HepG2 (cell line): ENCODE measurements at regions not wholly inside any gene's neighbourhood (a gene's known extent, or its start where the extent isn't known, plus 50 kb on each side); places are given as distances from the start of the nearest gene placed in this dataset.

Experiments used
- ATAC-seq: fragments of 200-7000 bp; cut with Tn5 transposase; 3 replicates; pipeline ENCODE4 v1.9.1; 2020; ENCODE audit warnings: mild to moderate bottlenecking, moderate library complexity
- BruUV-seq: library from RNA; stranded (reverse); fragments of 400-500 nt; replicated peaks from 2 replicates; lab custom pipeline; 2021; lab: Mats Ljungman, UMichigan
- CTCF ChIA-PET: fragments of 300-600 bp; formaldehyde crosslinking; extraction: SDS; loops from one replicate; lab custom pipeline; 2021; ENCODE audit warnings: low total read pairs, inconsistent platforms, low intra/inter-chr PET ratio; lab: Yijun Ruan, JAX
- POLR2A ChIA-PET: fragments of 350-600 bp; sonication (Branson Sonifier 250); formaldehyde crosslinking; loops from one replicate; lab custom pipeline; 2020; ENCODE audit warnings: antibody characterized with exemption, inconsistent platforms; lab: Yijun Ruan, JAX
- DNase-seq: peaks from one replicate; pipeline ENCODE4 v3.0.0-alpha.2; 2015; ENCODE audit warnings: low spot score
- FAIRE-seq: peaks from 3 replicates; lab custom pipeline; 2011; peaks lifted over from hg19 to GRCh38; lab: Jason Lieb, UNC
- H2AFZ ChIP-seq: one replicate; pipeline ENCODE4 v1.6.1; 2011; ENCODE audit warnings: low read length, inconsistent platforms
- H3K27ac ChIP-seq: fragments of 300-600 bp; 3 replicates; pipeline ENCODE4 v1.8.0; 2011; ENCODE audit warnings: mixed run types, mild to moderate bottlenecking, mixed read lengths, low read length, inconsistent platforms; ENCODE audit not compliant: insufficient read depth; ENCODE audit errors: extremely low read length
- H3K27me3 ChIP-seq, 2 experiments: fragments of 200-600 bp in 1 of 2; 2 replicates in 1 of 2; 3 replicates in 1 of 2; pipeline versions ENCODE4 v1.6.0 to v1.8.0; 2011; ENCODE audit warnings: low read length in 2 of 2, mild to moderate bottlenecking in 2 of 2, moderate library complexity in 2 of 2, inconsistent platforms in 1 of 2; ENCODE audit not compliant: insufficient read depth in 2 of 2, control insufficient read depth in 1 of 2
- H3K36me3 ChIP-seq, 2 experiments: fragments of 200-600 bp in 1 of 2; replicated peaks in 1 of 2; 2 replicates in 1 of 2; 3 replicates in 1 of 2; pipeline versions ENCODE4 v1.5.1 to v1.8.0; 2011; ENCODE audit warnings: low read length in 2 of 2, inconsistent platforms in 1 of 2; ENCODE audit not compliant: insufficient read depth in 2 of 2, control insufficient read depth in 1 of 2
- H3K4me1 ChIP-seq: 2 replicates; pipeline ENCODE4 v1.5.1; 2012; ENCODE audit warnings: low read length, inconsistent platforms; ENCODE audit not compliant: insufficient read depth
- H3K4me2 ChIP-seq: 2 replicates; pipeline ENCODE4 v1.6.0; 2011; ENCODE audit warnings: low read depth, low read length, inconsistent platforms
- H3K4me3 ChIP-seq, 3 experiments: fragments of 200-600 bp in 1 of 3; sonication (generic), shearing (Covaris generic) in 1 of 3; replicated peaks in 1 of 3; 2 replicates each; pipeline ENCODE4 v1.5.1; 2011 to 2016; ENCODE audit warnings: low read length in 3 of 3, inconsistent platforms in 2 of 3, low read depth in 2 of 3, mild to moderate bottlenecking in 2 of 3, control low read depth in 1 of 3, mixed read lengths in 1 of 3; ENCODE audit not compliant: insufficient read depth in 1 of 3
- H3K79me2 ChIP-seq: one replicate; pipeline ENCODE4 v1.6.1; 2011; ENCODE audit warnings: low read length, inconsistent platforms; ENCODE audit not compliant: insufficient read depth
- H3K9ac ChIP-seq: 2 replicates; pipeline ENCODE4 v1.6.0; 2011; ENCODE audit warnings: mild to moderate bottlenecking, low read depth, low read length, inconsistent platforms; ENCODE audit not compliant: insufficient read depth
- H3K9me3 ChIP-seq: 2 replicates; pipeline ENCODE4 v1.5.1; 2012; ENCODE audit warnings: mild to moderate bottlenecking, low read length
- H4K20me1 ChIP-seq: 2 replicates; pipeline ENCODE4 v1.6.0; 2011; ENCODE audit warnings: inconsistent platforms, mild to moderate bottlenecking, low read length, moderate library complexity; ENCODE audit not compliant: insufficient read depth
- ARHGAP35 ChIP-seq: sonication (generic); formaldehyde crosslinking; IDR thresholded peaks from 2 replicates; pipeline ENCODE4 v1.9.0; 2022; ENCODE audit warnings: mild to moderate bottlenecking, inconsistent platforms, moderate library complexity, missing genetic modification reagents, borderline replicate concordance
- CTCF ChIP-seq: sonication (generic); formaldehyde crosslinking; IDR thresholded peaks from 2 replicates; pipeline ENCODE4 v1.5.0; 2020; ENCODE audit warnings: mild to moderate bottlenecking, missing genetic modification reagents, moderate library complexity
- FIP1L1 ChIP-seq: fragments of 200-400 bp; formaldehyde crosslinking; IDR thresholded peaks from 2 replicates; pipeline ENCODE4 v1.6.1; 2018; ENCODE audit warnings: low read depth, mild to moderate bottlenecking, low read length, moderate library complexity, borderline replicate concordance; ENCODE audit not compliant: insufficient read depth
- FOXM1 ChIP-seq: sonication (generic); formaldehyde crosslinking; IDR thresholded peaks from 2 replicates; pipeline ENCODE4 v1.5.0; 2020; ENCODE audit warnings: missing genetic modification reagents
- IRX3 ChIP-seq: sonication (generic); formaldehyde crosslinking; IDR thresholded peaks from 2 replicates; pipeline ENCODE4 v1.8.1; 2023; ENCODE audit warnings: mild to moderate bottlenecking, low read depth, missing genetic modification reagents, borderline replicate concordance
- KAT2B ChIP-seq: fragments of 150-350 bp; IDR thresholded peaks from 2 replicates; pipeline ENCODE4 v1.6.1; 2014; ENCODE audit warnings: low read depth, low read length, borderline replicate concordance
- MIXL1 ChIP-seq: IDR thresholded peaks from 2 replicates; pipeline ENCODE4 v1.6.1; 2016
- PREB ChIP-seq: sonication (generic); formaldehyde crosslinking; IDR thresholded peaks from 2 replicates; pipeline ENCODE4 v1.4.0; 2020; ENCODE audit warnings: missing genetic modification reagents
- REXO4 ChIP-seq: sonication (generic); formaldehyde crosslinking; IDR thresholded peaks from 2 replicates; pipeline ENCODE4 v1.8.0; 2022; ENCODE audit warnings: missing genetic modification reagents, mild to moderate bottlenecking, borderline replicate concordance
- SMC3 ChIP-seq: IDR thresholded peaks from 2 replicates; pipeline ENCODE4 v1.6.1; 2011; ENCODE audit warnings: low read length, improper control_type of control experiment
- SRSF9 ChIP-seq: fragments of 200-400 bp; formaldehyde crosslinking; IDR thresholded peaks from 2 replicates; pipeline ENCODE4 v1.6.1; 2018; ENCODE audit warnings: borderline replicate concordance, mild to moderate bottlenecking, low read depth, low read length; ENCODE audit not compliant: insufficient read depth, poor library complexity, severe bottlenecking
- STAG1 ChIP-seq: sonication (generic); formaldehyde crosslinking; IDR thresholded peaks from 2 replicates; pipeline ENCODE4 v1.4.0; 2020; ENCODE audit warnings: missing genetic modification reagents
- STAT5B ChIP-seq: sonication (generic); formaldehyde crosslinking; IDR thresholded peaks from 2 replicates; pipeline ENCODE4 v1.4.0; 2020; ENCODE audit warnings: missing genetic modification reagents
- TCF7L2 ChIP-seq: IDR thresholded peaks from 2 replicates; pipeline ENCODE4 v1.6.1; 2011; ENCODE audit warnings: mild to moderate bottlenecking, low read depth, low read length, moderate library complexity
- XRCC5 ChIP-seq: fragments of 200-400 bp; formaldehyde crosslinking; optimal IDR thresholded peaks from 2 replicates; pipeline ENCODE3; 2017; ENCODE audit warnings: mild to moderate bottlenecking, low read length
- YEATS4 ChIP-seq: sonication (generic); formaldehyde crosslinking; IDR thresholded peaks from 2 replicates; pipeline ENCODE4 v1.4.0; 2020; ENCODE audit warnings: missing genetic modification reagents, borderline replicate concordance
- ZNF138 ChIP-seq: sonication (generic); formaldehyde crosslinking; IDR thresholded peaks from 2 replicates; pipeline ENCODE4 v1.5.0; 2020; ENCODE audit warnings: mild to moderate bottlenecking, low read depth, missing genetic modification reagents
- ZNF598 ChIP-seq: sonication (generic); formaldehyde crosslinking; IDR thresholded peaks from 2 replicates; pipeline ENCODE4 v1.5.1; 2020; ENCODE audit warnings: mild to moderate bottlenecking, missing genetic modification reagents, borderline replicate concordance
- WGBS: methylation state at CpG from one replicate; pipeline ENCODE4 v1.1.6; 2017; ENCODE audit warnings: low lambda C conversion rate; 5-methylcytosine and 5-hydroxymethylcytosine counted together
- in situ Hi-C: cut with HindIII; loops from 2 replicates; pipeline ENCODE4 v1.10.0; 2017; ENCODE audit warnings: low pct_unique_long_range_greater_than_20kb; ENCODE audit not compliant: extremely low pct_ligation_motif_present
- intact Hi-C: fragments of 100-400 bp; cut with micrococcal nuclease; formaldehyde crosslinking; loops from one replicate; pipeline ENCODE4 v1.10.0; 2022; ENCODE audit not compliant: unreplicated experiment

GRCh38 chr2:122136056-122136455, 380.6 kb downstream of the TSN start:
- no peaks in the 10 kb centered on the region for H3K36me3 ChIP-seq
- TF ChIP-seq IRX3 (CRISPR knock-in tag) (no peak), CTCF (CRISPR knock-in tag) (peak; percentile 70), ZNF138 (no peak), XRCC5 (peak; percentile 60), SMC3 (peak; percentile 59; the same call in 1 of the 2 replicates), STAG1 (peak; percentile 63)
- TF ChIP-seq, all 625 proteins: peak for 4
- ChIA-PET POLR2A (no interaction called here), CTCF (interaction anchor here (1.6 kb wide), 1 partner anchor 161 kb away, joined by 11 read pairs; no protein-coding TSS in a partner anchor)
- intact Hi-C loops (loop anchor here (1.0 kb wide), 2 partner anchors 161 to 325 kb away; no protein-coding TSS in a partner anchor), in situ Hi-C loops (loop anchor here (10.0 kb wide), 1 partner anchor 161 kb away; no protein-coding TSS in a partner anchor)
- DNase-seq = peak; percentile 56
- 0% methylated on average over 2 of the region's 2 CpGs for WGBS
- peak; percentile 98 for ATAC-seq
- Histone ChIP-seq H4K20me1 (no peaks in the 10 kb centered on the region), H3K79me2 (no peaks in the 10 kb centered on the region), H3K27ac (no peak overlapping the region), H3K4me3 (no peak overlapping the region), H3K27me3 (no peaks in the 10 kb centered on the region), H2AFZ (no peak overlapping the region), H3K4me1 (no peaks in the 10 kb centered on the region; the same call in 1 of the 2 replicates), H3K9ac (no peak overlapping the region), H3K4me2 (no peak overlapping the region), H3K9me3 (peaks cover 2% of the 10 kb centered on the region; the same call in 1 of the 2 replicates)
- no TSS peak for BruUV-seq
- peak; percentile 76 for FAIRE-seq

GRCh38 chr2:122138561-122138960, 383.1 kb downstream of the TSN start:
- Histone ChIP-seq H3K9me3 (no peaks in the 10 kb centered on the region), H3K9ac (no peak overlapping the region), H3K4me2 (no peak overlapping the region), H2AFZ (no peak overlapping the region), H4K20me1 (no peaks in the 10 kb centered on the region), H3K4me3 (no peak overlapping the region), H3K36me3 (no peaks in the 10 kb centered on the region), H3K4me1 (no peaks in the 10 kb centered on the region; the same call in 1 of the 2 replicates), H3K27ac (no peak overlapping the region), H3K27me3 (no peaks in the 10 kb centered on the region), H3K79me2 (no peaks in the 10 kb centered on the region)
- CTCF ChIA-PET = no interaction called here
- 67% methylated on average over 7 of the region's 7 CpGs for WGBS
- intact Hi-C loops = no loop called here
- FAIRE-seq (no peak), ATAC-seq (no peak), DNase-seq (no peak)
- in situ Hi-C loops = loop anchor here (10.0 kb wide), 1 partner anchor 164 kb away; no protein-coding TSS in a partner anchor
- POLR2A ChIA-PET = no interaction called here
- no TSS peak for BruUV-seq
- TF ChIP-seq ARHGAP35 (CRISPR knock-in tag) = no peak
- no peak for TF ChIP-seq YEATS4 (CRISPR knock-in tag)
- no peak for TF ChIP-seq TCF7L2
- TF ChIP-seq REXO4 = no peak
- TF ChIP-seq SMC3 = no peak
- TF ChIP-seq STAT5B = no peak
- TF ChIP-seq ZNF598 = no peak
- no peak for TF ChIP-seq MIXL1 (CRISPR knock-in tag)
- TF ChIP-seq SRSF9 = no peak
- TF ChIP-seq PREB (CRISPR knock-in tag) = no peak
- no peak for TF ChIP-seq FIP1L1
- TF ChIP-seq FOXM1 (CRISPR knock-in tag) = no peak
- TF ChIP-seq KAT2B = no peak
